GM10266 (cell line): ENCODE measurements at regions not wholly inside any gene's neighbourhood (a gene's known extent, or its start where the extent isn't known, plus 50 kb on each side); places are given as distances from the start of the nearest gene placed in this dataset.

Source experiments
- DNase-seq: peaks from one replicate; pipeline ENCODE4 v3.0.0; 2012; ENCODE audit errors: extremely low spot score
- CTCF ChIP-seq: IDR thresholded peaks from 2 replicates; pipeline ENCODE4 v1.5.1; 2012; ENCODE audit warnings: mild to moderate bottlenecking, low read depth; ENCODE audit not compliant: control insufficient read depth, insufficient read depth; ENCODE audit errors: missing control alignments

GRCh38 chr2:66717973-66718372 is 283.0 kb downstream of the MEIS1 start:
- no peak for TF ChIP-seq CTCF
- no peak for DNase-seq

- no peak for DNase-seq
- TF ChIP-seq CTCF: no peak
These were observed 286.9 kb downstream of the MEIS1 start for GRCh38 chr2:66721776-66722175.

- no peak for DNase-seq
- no peak for TF ChIP-seq CTCF
These were observed 289.3 kb downstream of the MEIS1 start for GRCh38 chr2:66724241-66724640.

GRCh38 chr2:66729416-66730330 is 294.7 kb downstream of the MEIS1 start:
- no peak for TF ChIP-seq CTCF
- DNase-seq: no peak

- TF ChIP-seq CTCF: no peak
- DNase-seq: no peak
These were observed 295.5 kb downstream of the MEIS1 start for GRCh38 chr2:66730441-66730840.

GRCh38 chr2:66733364-66733999 is 298.6 kb downstream of the MEIS1 start:
- no peak for TF ChIP-seq CTCF
- no peak for DNase-seq

GRCh38 chr2:66748939-66749338 is 314.0 kb downstream of the MEIS1 start:
- no peak for TF ChIP-seq CTCF
- DNase-seq: no peak
